ENCODE measurements at regions not wholly inside any gene's neighbourhood (a gene's known extent, or its start where the extent isn't known, plus 50 kb on each side); places are given as distances from the start of the nearest gene placed in this dataset.
"Not testable (repeated sequence)": the region's sequence is repeated elsewhere in the genome, so short reads cannot be mapped to it uniquely, and the experiment has no call there.

DNA sequence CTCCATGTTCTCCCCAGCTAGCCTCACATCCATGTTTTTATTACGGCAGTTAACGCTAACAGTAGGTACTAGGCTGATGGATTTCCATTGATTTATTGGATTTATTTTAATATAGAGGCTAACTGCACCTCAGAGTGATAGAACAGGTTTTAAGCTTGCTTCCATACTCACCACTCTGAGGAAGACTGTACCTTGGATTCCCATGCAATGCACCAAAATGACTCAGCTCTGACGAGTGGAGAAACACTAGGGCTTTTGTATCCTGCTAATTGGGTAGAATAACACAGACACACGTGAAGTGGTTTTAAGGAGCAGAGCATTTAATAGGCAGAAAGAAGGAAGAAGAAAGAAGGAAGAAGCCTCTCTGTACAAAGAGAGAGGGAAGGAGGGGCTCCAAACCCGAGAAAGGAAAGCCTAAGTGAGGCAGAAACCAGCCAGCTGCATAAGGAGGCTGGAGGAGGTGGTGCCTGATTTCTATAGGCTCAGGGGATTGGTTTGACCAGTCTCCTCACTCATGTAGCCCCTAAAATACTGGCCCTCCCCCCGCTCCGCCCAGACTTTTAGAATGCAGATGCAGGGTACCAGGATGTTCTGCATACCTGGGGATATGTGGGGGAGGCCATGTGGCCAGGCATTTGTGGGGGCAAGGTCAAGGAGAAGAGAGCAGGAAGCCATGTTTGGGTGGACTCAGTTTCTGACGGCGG, 83.5 kb downstream of the HSFY2 start:
- not testable (repeated sequence) for H3K9me3 Mint-ChIP-seq; H3K36me3 Mint-ChIP-seq (ENCODE audit: low read depth); H3K4me1 Mint-ChIP-seq (ENCODE audit: low read depth); H3K27me3 Mint-ChIP-seq (ENCODE audit: low read depth); DNase-seq (ENCODE audit: low spot score); H3K4me3 Mint-ChIP-seq; H3K27ac Mint-ChIP-seq

DNA sequence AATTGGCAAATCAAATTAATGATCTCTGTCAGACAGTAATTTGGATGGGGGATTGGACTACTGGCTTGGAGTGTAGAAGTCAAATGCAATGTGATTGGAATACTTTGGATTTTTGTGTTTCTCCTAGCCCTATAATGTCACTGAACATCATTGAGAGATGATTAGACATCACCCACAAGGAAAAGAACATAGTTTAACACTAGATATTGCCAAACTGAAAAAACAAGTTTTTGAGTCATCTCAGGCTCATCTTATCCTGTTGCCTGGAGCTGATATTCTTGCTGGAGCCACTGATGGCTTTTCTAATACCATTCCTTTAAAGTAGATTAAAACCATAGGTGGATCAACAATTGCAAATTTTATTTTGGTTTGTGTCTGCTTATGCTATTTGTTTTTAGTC, 76.7 kb downstream of the HSFY2 start:
- H3K27me3 Mint-ChIP-seq (ENCODE audit: low read depth); H3K27ac Mint-ChIP-seq; H3K36me3 Mint-ChIP-seq (ENCODE audit: low read depth); H3K4me3 Mint-ChIP-seq; H3K9me3 Mint-ChIP-seq; H3K4me1 Mint-ChIP-seq (ENCODE audit: low read depth); DNase-seq (ENCODE audit: low spot score): not testable (repeated sequence)

DNA sequence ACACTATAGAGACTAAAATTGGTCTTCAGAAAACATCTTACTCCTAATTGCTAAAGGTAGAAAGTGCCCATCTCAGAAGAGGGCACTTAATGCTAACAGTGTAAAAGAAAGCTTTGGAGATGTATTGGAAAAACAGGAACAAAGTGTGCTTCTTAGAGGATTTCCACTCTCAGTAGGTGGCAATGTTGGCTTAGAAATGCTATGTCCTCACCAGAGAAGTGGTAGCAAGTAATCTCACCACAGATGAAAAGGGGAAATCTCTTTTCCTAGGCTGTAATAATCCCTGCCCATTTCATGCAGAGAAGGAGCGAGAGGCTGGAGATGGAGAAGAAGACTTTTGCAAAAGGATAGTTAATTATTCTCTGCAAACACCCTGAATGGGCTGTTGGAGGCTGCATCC, 69.3 kb downstream of the HSFY2 start:
- not testable (repeated sequence) for H3K9me3 Mint-ChIP-seq; H3K27me3 Mint-ChIP-seq (ENCODE audit: low read depth); H3K4me3 Mint-ChIP-seq; H3K4me1 Mint-ChIP-seq (ENCODE audit: low read depth); DNase-seq (ENCODE audit: low spot score); H3K36me3 Mint-ChIP-seq (ENCODE audit: low read depth); H3K27ac Mint-ChIP-seq

- H3K9me3 Mint-ChIP-seq; H3K4me3 Mint-ChIP-seq; H3K36me3 Mint-ChIP-seq (ENCODE audit: low read depth); DNase-seq (ENCODE audit: low spot score); H3K4me1 Mint-ChIP-seq (ENCODE audit: low read depth); H3K27ac Mint-ChIP-seq; H3K27me3 Mint-ChIP-seq (ENCODE audit: low read depth): not testable (repeated sequence)
These were observed 61.8 kb downstream of the HSFY2 start for GRCh38 chrY:18711785-18712184.

- not testable (repeated sequence) for H3K4me1 Mint-ChIP-seq (ENCODE audit: low read depth); H3K9me3 Mint-ChIP-seq; H3K27ac Mint-ChIP-seq; H3K27me3 Mint-ChIP-seq (ENCODE audit: low read depth); DNase-seq (ENCODE audit: low spot score); H3K4me3 Mint-ChIP-seq; H3K36me3 Mint-ChIP-seq (ENCODE audit: low read depth)
These were observed 59.8 kb downstream of the HSFY2 start for GRCh38 chrY:18713760-18714159.

GRCh38 chrY:18718714-18719113, 54.8 kb downstream of the HSFY2 start:
- H3K4me3 Mint-ChIP-seq; H3K27ac Mint-ChIP-seq; H3K27me3 Mint-ChIP-seq (ENCODE audit: low read depth); H3K9me3 Mint-ChIP-seq; DNase-seq (ENCODE audit: low spot score); H3K4me1 Mint-ChIP-seq (ENCODE audit: low read depth); H3K36me3 Mint-ChIP-seq (ENCODE audit: low read depth): not testable (repeated sequence)

GRCh38 chrY:18720395-18720794, 53.1 kb downstream of the HSFY2 start:
- H3K4me1 Mint-ChIP-seq (ENCODE audit: low read depth); H3K4me3 Mint-ChIP-seq; DNase-seq (ENCODE audit: low spot score); H3K9me3 Mint-ChIP-seq; H3K27ac Mint-ChIP-seq; H3K27me3 Mint-ChIP-seq (ENCODE audit: low read depth); H3K36me3 Mint-ChIP-seq (ENCODE audit: low read depth): not testable (repeated sequence)

Measured in T-helper 2 cell treated with Interferon-gamma antibody and Interleukin-4, amounts not matched to agents 5 μg/mL and 100 μg/mL, for 36 hours (primary cell).